Spleen (tissue), 11 donors: ENCODE measurements at regions not wholly inside any gene's neighbourhood (a gene's known extent, or its start where the extent isn't known, plus 50 kb on each side); places are given as distances from the start of the nearest gene placed in this dataset.

Source experiments
- DNase-seq: peaks from one replicate; pipeline ENCODE4 v3.0.0-alpha.2; 2020
- H3K27ac ChIP-seq, 8 donors: fragments of 200-600 bp; sonication (generic) in 7 of 8; 1 replicate in 4 of 8; 2 replicates in 4 of 8; pipeline versions ENCODE4 v1.5.0 to v1.8.0; 2016 to 2021; ENCODE audit warnings: inconsistent platforms in 4 of 8, mild to moderate bottlenecking in 4 of 8, moderate library complexity in 1 of 8
- H3K27me3 ChIP-seq, 7 donors: fragments of 200-600 bp; sonication (generic) in 6 of 7; replicated peaks in 1 of 7; 1 replicate in 4 of 7; 2 replicates in 3 of 7; pipeline versions ENCODE4 v1.5.0 to v1.8.0; 2016 to 2021; ENCODE audit warnings: inconsistent platforms in 3 of 7, mild to moderate bottlenecking in 1 of 7
- H3K36me3 ChIP-seq, 6 donors: fragments of 200-600 bp; sonication (generic) in 5 of 6; 1 replicate in 4 of 6; 2 replicates in 2 of 6; pipeline versions ENCODE4 v1.5.0 to v1.8.0; 2016 to 2021; ENCODE audit warnings: inconsistent platforms in 2 of 6
- H3K4me1 ChIP-seq, 6 donors: fragments of 200-600 bp; sonication (generic) in 5 of 6; 1 replicate in 3 of 6; 2 replicates in 3 of 6; pipeline versions ENCODE4 v1.5.0 to v1.8.0; 2016 to 2021; ENCODE audit warnings: inconsistent platforms in 3 of 6
- H3K4me3 ChIP-seq, 8 donors: fragments of 200-600 bp; sonication (generic) in 7 of 8; 1 replicate in 4 of 8; 2 replicates in 4 of 8; pipeline versions ENCODE4 v1.5.0 to v1.8.0; 2016 to 2021; ENCODE audit warnings: inconsistent platforms in 4 of 8, mild to moderate bottlenecking in 4 of 8, moderate library complexity in 2 of 8
- H3K9me3 ChIP-seq, 8 donors: fragments of 200-600 bp; sonication (generic) in 7 of 8; 1 replicate in 4 of 8; 2 replicates in 4 of 8; pipeline versions ENCODE4 v1.5.0 to v1.8.0; 2016 to 2021; ENCODE audit warnings: inconsistent platforms in 4 of 8
- POLR2A ChIP-seq, 3 donors: fragments of 450-650 bp; IDR thresholded peaks; one replicate each; pipeline ENCODE4 v1.5.1; 2017; ENCODE audit warnings: antibody characterized with exemption in 3 of 3, mild to moderate bottlenecking in 1 of 3
- POLR2AphosphoS5 ChIP-seq, 3 donors: sonication (generic); formaldehyde crosslinking; IDR thresholded peaks; one replicate each; pipeline ENCODE4 v1.5.1; 2017; ENCODE audit warnings: antibody characterized with exemption in 3 of 3
- WGBS, 5 donors: extraction: QIAGEN DNeasy Blood & Tissue Kit in 3 of 5; methylation state at CpG; one replicate each; pipeline versions ENCODE4 v1.1.5 to v1.1.7; 2013 to 2018; 5-methylcytosine and 5-hydroxymethylcytosine counted together
- intact Hi-C: fragments of 100-400 bp; cut with DNase I; formaldehyde crosslinking; loops from one replicate; pipeline ENCODE4 v1.15.0; 2023; ENCODE audit warnings: low total_unique reads
- TF ChIP-seq, protein P1 (sequence below), 11 experiments: fragments of 200-600 bp in 7 of 11; fragments of 450-650 bp in 4 of 11; sonication (generic) in 4 of 11; IDR thresholded peaks in 8 of 11; conservative IDR thresholded peaks in 3 of 11; 1 replicate in 7 of 11; 2 replicates in 4 of 11; pipeline versions ENCODE4 v1.4.0 to v1.8.0; 2016 to 2021; ENCODE audit warnings: antibody characterized with exemption in 11 of 11, inconsistent platforms in 4 of 11, mild to moderate bottlenecking in 1 of 11
- donor health status: healthy with polysubstance abuse.
- donor health status: DM: no; HTN: no; CAD: no; lungs with moderate emphysema.
- donor health status: DM: no; HTN: no; CAD: no.
- donor health status: Bipolar disorder and iron deficiency.
- donor health status: healthy.
- donor health status: DM: no; HTN: no; CAD: no.
- donor health status: DM: yes; HTN: yes; CAD: no.

- H3K27me3 ChIP-seq, result no peaks in the 10 kb centered on the region
- TF ChIP-seq, protein P1, sequence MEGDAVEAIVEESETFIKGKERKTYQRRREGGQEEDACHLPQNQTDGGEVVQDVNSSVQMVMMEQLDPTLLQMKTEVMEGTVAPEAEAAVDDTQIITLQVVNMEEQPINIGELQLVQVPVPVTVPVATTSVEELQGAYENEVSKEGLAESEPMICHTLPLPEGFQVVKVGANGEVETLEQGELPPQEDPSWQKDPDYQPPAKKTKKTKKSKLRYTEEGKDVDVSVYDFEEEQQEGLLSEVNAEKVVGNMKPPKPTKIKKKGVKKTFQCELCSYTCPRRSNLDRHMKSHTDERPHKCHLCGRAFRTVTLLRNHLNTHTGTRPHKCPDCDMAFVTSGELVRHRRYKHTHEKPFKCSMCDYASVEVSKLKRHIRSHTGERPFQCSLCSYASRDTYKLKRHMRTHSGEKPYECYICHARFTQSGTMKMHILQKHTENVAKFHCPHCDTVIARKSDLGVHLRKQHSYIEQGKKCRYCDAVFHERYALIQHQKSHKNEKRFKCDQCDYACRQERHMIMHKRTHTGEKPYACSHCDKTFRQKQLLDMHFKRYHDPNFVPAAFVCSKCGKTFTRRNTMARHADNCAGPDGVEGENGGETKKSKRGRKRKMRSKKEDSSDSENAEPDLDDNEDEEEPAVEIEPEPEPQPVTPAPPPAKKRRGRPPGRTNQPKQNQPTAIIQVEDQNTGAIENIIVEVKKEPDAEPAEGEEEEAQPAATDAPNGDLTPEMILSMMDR (IDR thresholded peaks at IDR 0.05 in 8 of 11, conservative IDR thresholded peaks at IDR 0.05 in 3 of 11), result no peak
- no peak for TF ChIP-seq POLR2A (IDR thresholded peaks at IDR 0.05)
- no peak for TF ChIP-seq POLR2AphosphoS5 (IDR thresholded peaks at IDR 0.05)
- H3K4me3 ChIP-seq, result no peak overlapping the region
- intact Hi-C loops, result no loop called here
- no peaks in the 10 kb centered on the region for H3K36me3 ChIP-seq
- no peak overlapping the region for H3K27ac ChIP-seq
- no peak for DNase-seq
- 78 to 89% (median 84%) methylated on average over 1 of the region's 1 CpG for WGBS, 5 donors
- H3K9me3 ChIP-seq, result no peaks in the 10 kb centered on the region
- H3K4me1 ChIP-seq, result no peaks in the 10 kb centered on the region
Measured at GRCh38 chr11:127651888-127652221, 651.3 kb upstream of the KIRREL3 start.

DNA sequence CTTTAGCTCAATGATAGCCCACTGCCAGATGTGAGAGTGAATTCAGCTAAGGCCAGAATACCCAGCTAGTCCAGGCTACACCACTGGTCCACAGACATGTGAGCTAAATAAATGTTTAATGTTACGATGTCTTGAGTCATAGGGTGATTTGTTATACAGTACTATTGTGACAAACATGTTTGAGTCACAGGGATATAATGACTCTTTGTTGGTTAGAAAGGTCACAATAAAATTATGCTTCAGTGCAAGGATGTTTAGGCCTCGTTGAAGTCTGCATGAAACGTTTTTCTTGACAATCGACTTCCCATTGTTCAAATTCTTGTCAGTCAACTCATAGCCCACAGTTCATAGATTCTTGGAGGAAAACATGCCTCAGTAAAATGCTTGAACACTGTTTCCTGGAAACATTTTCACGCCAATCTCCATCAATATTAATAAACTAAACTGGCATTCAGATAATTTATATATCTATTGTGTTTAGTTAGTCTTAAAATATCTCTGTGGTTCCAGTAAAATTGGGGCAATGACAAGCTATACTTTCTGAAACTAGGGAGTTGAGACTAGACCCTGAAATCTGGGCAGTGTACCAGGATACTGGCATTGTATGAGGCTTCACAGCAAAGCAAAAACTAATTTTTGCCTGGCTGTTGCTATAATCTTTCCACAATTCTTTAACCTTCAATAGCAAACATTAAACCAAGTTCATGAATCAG, 650.8 kb upstream of the KIRREL3 start:
- intact Hi-C loops, result no loop called here
- WGBS, 5 donors, result 66 to 82% (median 73%) methylated on average over 5 of the region's 5 CpGs
- DNase-seq, result no peak

GRCh38 chr11:127649958-127650357, 649.4 kb upstream of the KIRREL3 start:
- no peaks in the 10 kb centered on the region for H3K36me3 ChIP-seq
- no peak for DNase-seq
- no peaks in the 10 kb centered on the region for H3K27me3 ChIP-seq
- no peak overlapping the region for H3K27ac ChIP-seq
- H3K4me3 ChIP-seq, result no peak overlapping the region
- 95 to 98% (median 97%) methylated on average over 1 of the region's 1 CpG for WGBS, 5 donors
- H3K9me3 ChIP-seq, result no peaks in the 10 kb centered on the region
- intact Hi-C loops, result no loop called here
- no peaks in the 10 kb centered on the region for H3K4me1 ChIP-seq
- TF ChIP-seq POLR2A (IDR thresholded peaks at IDR 0.05), result no peak
- TF ChIP-seq, protein P1 (IDR thresholded peaks at IDR 0.05 in 8 of 11, conservative IDR thresholded peaks at IDR 0.05 in 3 of 11), result no peak
- TF ChIP-seq POLR2AphosphoS5 (IDR thresholded peaks at IDR 0.05), result no peak

More for the DNA sequence above, 650.8 kb upstream of the KIRREL3 start:
- H3K4me3 ChIP-seq, result no peak overlapping the region
- H3K36me3 ChIP-seq, result no peaks in the 10 kb centered on the region
- no peaks in the 10 kb centered on the region for H3K4me1 ChIP-seq
- H3K9me3 ChIP-seq, result no peaks in the 10 kb centered on the region
- no peak overlapping the region for H3K27ac ChIP-seq
- H3K27me3 ChIP-seq, result no peaks in the 10 kb centered on the region
- TF ChIP-seq POLR2AphosphoS5 (IDR thresholded peaks at IDR 0.05) (no peak), POLR2A (IDR thresholded peaks at IDR 0.05) (no peak)
- TF ChIP-seq, protein P1 (IDR thresholded peaks at IDR 0.05 in 8 of 11, conservative IDR thresholded peaks at IDR 0.05 in 3 of 11), result no peak

DNA sequence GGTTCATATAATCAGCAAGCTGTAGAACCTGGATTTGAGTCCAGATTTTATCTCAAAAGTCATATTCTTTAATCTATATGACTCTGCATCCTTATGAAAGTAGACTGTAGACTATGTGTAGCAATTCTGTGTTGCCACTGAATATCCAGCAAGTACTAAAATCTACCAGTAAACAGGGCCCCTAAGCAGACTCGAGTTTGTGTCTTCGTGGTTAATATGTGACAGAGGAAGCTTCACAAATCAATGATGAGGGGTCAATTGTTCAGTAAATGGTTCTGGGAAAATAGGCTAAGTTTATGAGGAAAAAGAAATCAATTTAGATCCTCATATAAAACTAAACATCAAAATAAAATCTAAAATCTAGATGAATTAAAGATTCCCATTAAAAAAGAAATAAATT, 648.5 kb upstream of the KIRREL3 start:
- no peaks in the 10 kb centered on the region for H3K27me3 ChIP-seq
- H3K36me3 ChIP-seq, result no peaks in the 10 kb centered on the region
- no peak overlapping the region for H3K4me3 ChIP-seq
- TF ChIP-seq POLR2AphosphoS5 (IDR thresholded peaks at IDR 0.05) (no peak), POLR2A (IDR thresholded peaks at IDR 0.05) (no peak)
- TF ChIP-seq, protein P1 (IDR thresholded peaks at IDR 0.05 in 8 of 11, conservative IDR thresholded peaks at IDR 0.05 in 3 of 11), result no peak
- intact Hi-C loops, result no loop called here
- H3K27ac ChIP-seq, result no peak overlapping the region
- no peaks in the 10 kb centered on the region for H3K9me3 ChIP-seq
- DNase-seq, result no peak
- H3K4me1 ChIP-seq, result no peaks in the 10 kb centered on the region
- WGBS, 5 donors, result 64 to 82% (median 69%) methylated on average over 2 of the region's 2 CpGs
